Tibial nerve (tissue), 4 donors: ENCODE measurements at regions not wholly inside any gene's neighbourhood (a gene's known extent, or its start where the extent isn't known, plus 50 kb on each side); places are given as distances from the start of the nearest gene placed in this dataset.

Experiments
- CTCF ChIP-seq, 5 experiments: fragments of 200-600 bp in 3 of 5; fragments of 450-650 bp in 2 of 5; sonication (generic) in 3 of 5; IDR thresholded peaks; one replicate each; pipeline ENCODE4 v1.5.1; 2016 to 2019; ENCODE audit warnings: antibody characterized with exemption in 5 of 5, mild to moderate bottlenecking in 3 of 5, moderate library complexity in 2 of 5
- EP300 ChIP-seq, 2 donors: sonication (generic); formaldehyde crosslinking; IDR thresholded peaks; one replicate each; pipeline ENCODE4 v1.6.1; 2017; ENCODE audit warnings: antibody characterized with exemption in 2 of 2, mild to moderate bottlenecking in 1 of 2
- POLR2A ChIP-seq, 2 donors: fragments of 450-650 bp; IDR thresholded peaks; one replicate each; pipeline ENCODE4 v1.6.1; 2017; ENCODE audit warnings: antibody characterized with exemption in 2 of 2, mild to moderate bottlenecking in 2 of 2, moderate library complexity in 2 of 2

- no peak for TF ChIP-seq POLR2A (IDR thresholded peaks at IDR 0.05)
- TF ChIP-seq CTCF (IDR thresholded peaks at IDR 0.05) = no peak
- no peak for TF ChIP-seq EP300 (IDR thresholded peaks at IDR 0.05)
Observed at GRCh38 chr7:42685911-42686310, 226.0 kb downstream of the C7orf25 start.
